H9 (cell line): ENCODE measurements at regions not wholly inside any gene's neighbourhood (a gene's known extent, or its start where the extent isn't known, plus 50 kb on each side); places are given as distances from the start of the nearest gene placed in this dataset.

Experiments
- DNase-seq: peaks from one replicate; pipeline ENCODE4 v3.0.0-alpha.2; 2017
- H2AFZ ChIP-seq: one replicate; pipeline ENCODE4 v1.6.1; 2013; ENCODE audit warnings: mild to moderate bottlenecking, low read length, control low read depth, moderate library complexity
- H2AK5ac ChIP-seq: 2 replicates; pipeline ENCODE4 v1.6.1; 2013; ENCODE audit warnings: low read length, control low read depth, mixed read lengths; ENCODE audit not compliant: insufficient read length
- H2BK120ac ChIP-seq: one replicate; pipeline ENCODE4 v1.6.1; 2013; ENCODE audit warnings: low read depth, mild to moderate bottlenecking, low read length, control low read depth, inconsistent platforms; ENCODE audit not compliant: poor library complexity, severe bottlenecking
- H2BK12ac ChIP-seq: 2 replicates; pipeline ENCODE4 v1.6.1; 2013; ENCODE audit warnings: low read length, control low read depth, mixed read lengths, low read depth; ENCODE audit not compliant: insufficient read length
- H2BK15ac ChIP-seq: 2 replicates; pipeline ENCODE4 v1.6.1; 2013; ENCODE audit warnings: low read depth, low read length, control low read depth
- H2BK20ac ChIP-seq: one replicate; pipeline ENCODE4 v1.6.1; 2013; ENCODE audit warnings: low read depth, mild to moderate bottlenecking, low read length, control low read depth, inconsistent platforms; ENCODE audit not compliant: poor library complexity, severe bottlenecking
- H2BK5ac ChIP-seq: 2 replicates; pipeline ENCODE4 v1.6.1; 2013; ENCODE audit warnings: low read length, control low read depth, mixed read lengths; ENCODE audit not compliant: insufficient read length
- H3K14ac ChIP-seq: 2 replicates; pipeline ENCODE4 v1.6.1; 2013; ENCODE audit warnings: low read length, control low read depth; ENCODE audit not compliant: insufficient read depth
- H3K18ac ChIP-seq: 2 replicates; pipeline ENCODE4 v1.6.1; 2013; ENCODE audit warnings: low read depth, mild to moderate bottlenecking, mixed read lengths, low read length, control low read depth; ENCODE audit not compliant: insufficient read length
- H3K23ac ChIP-seq: 2 replicates; pipeline ENCODE4 v1.6.1; 2013; ENCODE audit warnings: low read length, control low read depth, mixed read lengths, low read depth; ENCODE audit not compliant: insufficient read length
- H3K23me2 ChIP-seq: 2 replicates; pipeline ENCODE4 v1.6.1; 2013; ENCODE audit warnings: low read depth, mild to moderate bottlenecking, mixed read lengths, low read length, control low read depth; ENCODE audit not compliant: insufficient read length, poor library complexity, severe bottlenecking
- H3K27ac ChIP-seq: 2 replicates; pipeline ENCODE4 v1.5.1; 2013; ENCODE audit warnings: low read length, control low read depth, mixed read lengths, low read depth; ENCODE audit not compliant: insufficient read length
- H3K27me3 ChIP-seq: 2 replicates; pipeline ENCODE4 v1.6.1; 2013; ENCODE audit warnings: low read length, control low read depth, inconsistent platforms; ENCODE audit not compliant: insufficient read depth
- H3K4ac ChIP-seq: 2 replicates; pipeline ENCODE4 v1.6.1; 2013; ENCODE audit warnings: low read depth, mild to moderate bottlenecking, control low read depth, inconsistent platforms, low read length, moderate library complexity
- H3K4me1 ChIP-seq: 2 replicates; pipeline ENCODE4 v1.6.1; 2013; ENCODE audit warnings: low read length, control low read depth, inconsistent platforms; ENCODE audit not compliant: insufficient read depth
- H3K4me2 ChIP-seq: 2 replicates; pipeline ENCODE4 v1.6.1; 2013; ENCODE audit warnings: low read length, control low read depth, mixed read lengths; ENCODE audit not compliant: insufficient read length, insufficient read depth
- H3K56ac ChIP-seq: 2 replicates; pipeline ENCODE4 v1.6.1; 2013; ENCODE audit warnings: low read depth, mild to moderate bottlenecking, mixed read lengths, low read length, control low read depth; ENCODE audit not compliant: insufficient read length
- H3K79me1 ChIP-seq: 2 replicates; pipeline ENCODE4 v1.6.1; 2013; ENCODE audit warnings: low read depth, mild to moderate bottlenecking, moderate library complexity, low read length, control low read depth, inconsistent platforms; ENCODE audit not compliant: insufficient read depth, poor library complexity, severe bottlenecking
- H3K79me2 ChIP-seq: 2 replicates; pipeline ENCODE4 v1.6.1; 2013; ENCODE audit warnings: low read length, control low read depth, inconsistent platforms; ENCODE audit not compliant: insufficient read depth
- H3K9ac ChIP-seq: 2 replicates; pipeline ENCODE4 v1.6.1; 2013; ENCODE audit warnings: low read length, control low read depth, mixed read lengths; ENCODE audit not compliant: insufficient read length; ENCODE audit errors: extremely low read depth
- H3K9me3 ChIP-seq: one replicate; pipeline ENCODE4 v1.6.1; 2013; ENCODE audit warnings: low read depth, low read length, inconsistent platforms; ENCODE audit not compliant: control insufficient read depth
- H3T11ph ChIP-seq: one replicate; pipeline ENCODE4 v1.6.1; 2013; ENCODE audit warnings: mild to moderate bottlenecking, low read length, control low read depth, inconsistent platforms
- H4K20me1 ChIP-seq: one replicate; pipeline ENCODE4 v1.6.1; 2013; ENCODE audit not compliant: control insufficient read depth, insufficient read length, insufficient read depth
- H4K5ac ChIP-seq: 2 replicates; pipeline ENCODE4 v1.6.1; 2013; ENCODE audit warnings: low read depth, mild to moderate bottlenecking, mixed read lengths, low read length, control low read depth; ENCODE audit not compliant: insufficient read length
- H4K8ac ChIP-seq: replicated peaks from 2 replicates; pipeline ENCODE4 v1.6.1; 2013; ENCODE audit warnings: low read length, control low read depth, mixed read lengths, low read depth; ENCODE audit not compliant: insufficient read length
- H4K91ac ChIP-seq: 2 replicates; pipeline ENCODE4 v1.6.1; 2013; ENCODE audit warnings: low read depth, mild to moderate bottlenecking, moderate library complexity, mixed read lengths, low read length, control low read depth; ENCODE audit not compliant: insufficient read length
- H3K27ac Mint-ChIP-seq, 3 experiments: 2 replicates in 2 of 3; 3 replicates in 1 of 3; pipeline ENCODE4 v1.8.0; 2020 to 2021; ENCODE audit warnings: mixed read lengths in 3 of 3, mild to moderate bottlenecking in 1 of 3, moderate library complexity in 1 of 3
- H3K27me3 Mint-ChIP-seq: 2 replicates; pipeline ENCODE4 v1.8.0; 2021; ENCODE audit warnings: low read depth, mild to moderate bottlenecking, moderate library complexity, mixed read lengths
- H3K36me3 Mint-ChIP-seq, 3 experiments: 2 replicates in 2 of 3; 3 replicates in 1 of 3; pipeline ENCODE4 v1.8.0; 2020 to 2021; ENCODE audit warnings: low read depth in 3 of 3, mixed read lengths in 3 of 3; ENCODE audit not compliant: insufficient read depth in 1 of 3
- H3K4me1 Mint-ChIP-seq, 2 experiments: 2 replicates each; pipeline ENCODE4 v1.8.0; 2020; ENCODE audit warnings: mixed read lengths in 2 of 2
- H3K4me3 Mint-ChIP-seq, 2 experiments: 2 replicates in 1 of 2; 3 replicates in 1 of 2; pipeline ENCODE4 v1.8.0; 2020 to 2021; ENCODE audit warnings: mild to moderate bottlenecking in 2 of 2, mixed read lengths in 2 of 2, moderate library complexity in 1 of 2
- H3K9me3 Mint-ChIP-seq, 2 experiments: 2 replicates in 1 of 2; 3 replicates in 1 of 2; pipeline ENCODE4 v1.8.0; 2020; ENCODE audit warnings: mild to moderate bottlenecking in 2 of 2, mixed read lengths in 2 of 2, moderate library complexity in 1 of 2
- CTCF ChIP-seq: fragments of 200-600 bp; sonication (generic); conservative IDR thresholded peaks from 3 replicates; pipeline ENCODE4 v1.8.0; 2021; ENCODE audit warnings: antibody characterized with exemption, mild to moderate bottlenecking
- WGBS: extraction: QIAGEN DNeasy Blood & Tissue Kit; methylation state at CpG from one replicate; pipeline ENCODE4 v1.1.7; 2013; ENCODE audit warnings: missing lambda C conversion rate, low lambda C conversion rate, mixed read lengths; ENCODE audit not compliant: insufficient read length; ENCODE audit errors: extremely low coverage; 5-methylcytosine and 5-hydroxymethylcytosine counted together

GRCh38 chr17:69650881-69651280 lies 236.4 kb downstream of the MAP2K6 start:
- no CpG with 5 or more reads among the region's 5 CpGs for WGBS
- Histone ChIP-seq H3K4ac (no peak overlapping the region), H4K5ac (no peak overlapping the region), H3K9me3 (no peaks in the 10 kb centered on the region), H3K79me1 (no peaks in the 10 kb centered on the region), H2BK20ac (no peak overlapping the region), H3K27ac (no peak overlapping the region), H3K56ac (no peak overlapping the region), H4K20me1 (no peaks in the 10 kb centered on the region), H3K4me2 (no peak overlapping the region), H2BK12ac (no peak overlapping the region), H2BK15ac (no peak overlapping the region), H3K27me3 (no peaks in the 10 kb centered on the region), H2AFZ (no peak overlapping the region), H2AK5ac (no peak overlapping the region), H2BK120ac (no peak overlapping the region), H3K18ac (no peak overlapping the region), H3K9ac (no peak overlapping the region), H3K79me2 (no peaks in the 10 kb centered on the region), H4K91ac (no peak overlapping the region), H3T11ph (no peak overlapping the region), H3K4me1 (no peaks in the 10 kb centered on the region), H3K14ac (no peak overlapping the region), H3K23me2 (no peaks in the 10 kb centered on the region), H4K8ac (no peak overlapping the region), H3K23ac (no peak overlapping the region), H2BK5ac (no peak overlapping the region)
- Mint-ChIP-seq H3K4me1 (peaks cover 0 to 3% of the 10 kb centered on the region in 2 experiments; a peak in 2 of 4 replicates), H3K27ac (no peak overlapping the region), H3K27me3 (no peaks in the 10 kb centered on the region), H3K4me3 (no peak overlapping the region), H3K9me3 (peaks cover 6 to 10% of the 10 kb centered on the region in 2 experiments), H3K36me3 (0 out of 7 replicates have a peak, but pooled peaks cover 0 to 4% (median 0%) of the 10 kb centered on the region in 3 experiments)
- no peak for DNase-seq
- TF ChIP-seq CTCF: no peak
